ENCODE measurements at regions not wholly inside any gene's neighbourhood (a gene's known extent, or its start where the extent isn't known, plus 50 kb on each side); places are given as distances from the start of the nearest gene placed in this dataset.

- no peak for TF ChIP-seq CTCF (IDR thresholded peaks at IDR 0.05)
- TF ChIP-seq POLR2A (IDR thresholded peaks at IDR 0.05), result no peak
Measured at GRCh38 chr4:148684638-148685037, 242.4 kb upstream of the NR3C2 start.

Measured in esophagus squamous epithelium (tissue), 4 donors.